DND-41 (cell line): ENCODE measurements at regions not wholly inside any gene's neighbourhood (a gene's known extent, or its start where the extent isn't known, plus 50 kb on each side); places are given as distances from the start of the nearest gene placed in this dataset.

Source experiments
- ATAC-seq: fragments of 200-7000 bp; cut with Tn5 transposase; 3 replicates; pipeline ENCODE4 v1.9.1; 2021; ENCODE audit warnings: low read depth; ENCODE audit not compliant: insufficient read depth
- DNase-seq: peaks from one replicate; pipeline ENCODE4 v3.0.0-alpha.2; 2020
- H2AFZ ChIP-seq: 2 replicates; pipeline ENCODE4 v1.6.0; 2012; ENCODE audit warnings: low read depth, low read length
- H3K27ac ChIP-seq: 2 replicates; pipeline ENCODE4 v1.5.1; 2012; ENCODE audit warnings: low read length, inconsistent platforms
- H3K27me3 ChIP-seq: fragments of 200-600 bp; sonication (generic); 2 replicates; pipeline ENCODE4 v1.6.0; 2012; ENCODE audit warnings: low read length, mild to moderate bottlenecking, inconsistent platforms; ENCODE audit not compliant: insufficient read depth, poor library complexity
- H3K36me3 ChIP-seq: 2 replicates; pipeline ENCODE4 v1.5.1; 2012; ENCODE audit warnings: low read length, inconsistent platforms; ENCODE audit not compliant: insufficient read depth
- H3K4me1 ChIP-seq: 2 replicates; pipeline ENCODE4 v1.5.1; 2012; ENCODE audit warnings: mild to moderate bottlenecking, low read length; ENCODE audit not compliant: insufficient read depth
- H3K4me2 ChIP-seq: 2 replicates; pipeline ENCODE4 v1.6.0; 2012; ENCODE audit warnings: mild to moderate bottlenecking, moderate library complexity, low read length, inconsistent platforms; ENCODE audit not compliant: insufficient read depth
- H3K4me3 ChIP-seq, 2 experiments: fragments of 200-600 bp in 1 of 2; shearing (Covaris generic) in 1 of 2; 2 replicates each; pipeline ENCODE4 v1.5.1; 2012 to 2016; ENCODE audit warnings: inconsistent platforms in 2 of 2, low read length in 2 of 2, mild to moderate bottlenecking in 2 of 2, low read depth in 1 of 2, moderate library complexity in 1 of 2
- H3K79me2 ChIP-seq: 2 replicates; pipeline ENCODE4 v1.6.0; 2012; ENCODE audit warnings: low read length, inconsistent platforms; ENCODE audit not compliant: insufficient read depth
- H3K9ac ChIP-seq: 2 replicates; pipeline ENCODE4 v1.6.0; 2012; ENCODE audit warnings: low read depth, mild to moderate bottlenecking, inconsistent platforms, low read length, moderate library complexity
- H3K9me3 ChIP-seq: 2 replicates; pipeline ENCODE4 v1.5.1; 2012; ENCODE audit warnings: low read length, moderate library complexity, mild to moderate bottlenecking, inconsistent platforms; ENCODE audit not compliant: insufficient read depth, severe bottlenecking
- H4K20me1 ChIP-seq: 2 replicates; pipeline ENCODE4 v1.6.0; 2012; ENCODE audit warnings: low read length; ENCODE audit not compliant: insufficient read depth
- EZH2 ChIP-seq: IDR thresholded peaks from 3 replicates; pipeline ENCODE4 v1.6.1; 2012; ENCODE audit warnings: borderline replicate concordance, low read depth, mild to moderate bottlenecking, moderate library complexity, low read length, inconsistent platforms; ENCODE audit not compliant: severe bottlenecking
- TF ChIP-seq, protein P1 (sequence below): IDR thresholded peaks from 2 replicates; pipeline ENCODE4 v1.5.1; 2012; ENCODE audit warnings: borderline replicate concordance, low read length, moderate library complexity, mild to moderate bottlenecking; ENCODE audit not compliant: poor library complexity, severe bottlenecking; ENCODE audit errors: extremely low read depth

DNA sequence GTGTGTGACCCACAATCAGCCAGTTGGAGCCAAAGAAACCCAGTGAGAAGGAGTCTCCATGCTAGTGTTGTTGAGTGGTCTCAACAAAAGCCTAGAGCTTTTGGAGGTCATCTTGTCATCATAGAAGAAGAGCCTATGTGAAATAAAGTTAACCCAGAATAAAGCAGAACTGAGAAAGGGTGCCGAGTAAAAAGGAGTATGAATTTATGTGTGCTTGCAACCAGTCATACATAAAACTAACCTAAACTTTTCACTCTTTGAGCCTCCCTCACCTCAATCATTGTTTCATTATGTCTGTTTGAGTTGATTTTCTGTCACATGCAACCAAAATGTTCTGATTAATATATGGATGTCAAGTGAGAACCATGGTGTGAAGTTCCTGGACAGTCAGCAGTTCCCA lies 599.3 kb upstream of the ZEB2 start:
- no peaks in the 10 kb centered on the region for H3K27me3 ChIP-seq
- H3K27ac ChIP-seq: no peak overlapping the region
- H2AFZ ChIP-seq: no peak overlapping the region
- no peaks in the 10 kb centered on the region for H3K4me1 ChIP-seq
- H3K4me2 ChIP-seq: no peak overlapping the region
- H4K20me1 ChIP-seq: no peaks in the 10 kb centered on the region
- TF ChIP-seq EZH2: no peak
- TF ChIP-seq, protein P1, sequence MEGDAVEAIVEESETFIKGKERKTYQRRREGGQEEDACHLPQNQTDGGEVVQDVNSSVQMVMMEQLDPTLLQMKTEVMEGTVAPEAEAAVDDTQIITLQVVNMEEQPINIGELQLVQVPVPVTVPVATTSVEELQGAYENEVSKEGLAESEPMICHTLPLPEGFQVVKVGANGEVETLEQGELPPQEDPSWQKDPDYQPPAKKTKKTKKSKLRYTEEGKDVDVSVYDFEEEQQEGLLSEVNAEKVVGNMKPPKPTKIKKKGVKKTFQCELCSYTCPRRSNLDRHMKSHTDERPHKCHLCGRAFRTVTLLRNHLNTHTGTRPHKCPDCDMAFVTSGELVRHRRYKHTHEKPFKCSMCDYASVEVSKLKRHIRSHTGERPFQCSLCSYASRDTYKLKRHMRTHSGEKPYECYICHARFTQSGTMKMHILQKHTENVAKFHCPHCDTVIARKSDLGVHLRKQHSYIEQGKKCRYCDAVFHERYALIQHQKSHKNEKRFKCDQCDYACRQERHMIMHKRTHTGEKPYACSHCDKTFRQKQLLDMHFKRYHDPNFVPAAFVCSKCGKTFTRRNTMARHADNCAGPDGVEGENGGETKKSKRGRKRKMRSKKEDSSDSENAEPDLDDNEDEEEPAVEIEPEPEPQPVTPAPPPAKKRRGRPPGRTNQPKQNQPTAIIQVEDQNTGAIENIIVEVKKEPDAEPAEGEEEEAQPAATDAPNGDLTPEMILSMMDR: no peak
- no peaks in the 10 kb centered on the region for H3K9me3 ChIP-seq
- no peak overlapping the region for H3K9ac ChIP-seq
- ATAC-seq: no peak
- H3K79me2 ChIP-seq: no peaks in the 10 kb centered on the region
- H3K36me3 ChIP-seq: no peaks in the 10 kb centered on the region
- H3K4me3 ChIP-seq: no peak overlapping the region
- no peak for DNase-seq

DNA sequence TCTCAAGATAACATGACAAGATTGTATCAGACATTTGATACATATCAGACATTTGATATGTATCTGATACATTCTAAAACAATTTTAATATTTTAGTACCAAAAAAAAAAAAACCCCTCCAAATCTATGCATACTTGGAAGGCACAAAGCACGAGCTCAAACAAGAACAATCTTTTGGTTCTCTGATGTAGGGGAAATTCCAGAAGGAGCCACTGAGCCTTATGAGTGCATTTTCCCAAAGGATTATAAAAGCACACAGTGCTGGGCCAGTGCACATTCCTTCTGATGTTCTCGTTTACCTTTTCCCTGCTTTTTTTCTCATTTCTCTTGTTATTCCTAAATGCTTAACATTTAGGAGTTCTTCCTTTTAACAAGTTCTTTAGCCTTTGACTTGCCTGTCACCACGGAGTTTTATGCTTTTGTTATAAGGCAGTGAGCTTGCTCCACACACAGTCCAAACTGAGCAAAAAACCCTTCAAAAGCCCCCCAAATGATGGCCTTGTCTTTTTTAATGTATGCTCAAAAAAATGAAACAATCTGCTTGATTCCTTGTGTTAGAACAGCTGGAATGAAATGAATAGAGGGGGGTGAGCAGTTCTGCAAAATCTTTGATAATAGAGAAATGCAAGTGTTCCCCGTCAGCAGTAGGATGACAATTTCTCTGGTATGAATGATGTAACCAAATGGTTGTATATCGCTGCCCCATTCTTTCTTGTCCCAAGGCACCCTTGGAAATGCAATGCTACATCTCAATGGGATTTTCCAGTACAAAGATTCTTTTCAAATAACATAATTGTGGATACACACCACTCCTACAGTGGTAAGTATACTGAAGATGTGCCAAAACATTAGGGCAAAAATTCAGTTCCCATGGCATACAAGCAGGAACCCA lies 597.2 kb upstream of the ZEB2 start:
- no peak overlapping the region for H3K4me2 ChIP-seq
- TF ChIP-seq, protein P1: no peak
- TF ChIP-seq EZH2: no peak
- H3K9me3 ChIP-seq: no peaks in the 10 kb centered on the region
- H3K27me3 ChIP-seq: no peaks in the 10 kb centered on the region
- no peak overlapping the region for H3K27ac ChIP-seq
- H3K4me1 ChIP-seq: no peaks in the 10 kb centered on the region
- no peak for DNase-seq
- H3K79me2 ChIP-seq: no peaks in the 10 kb centered on the region
- ATAC-seq: no peak
- no peak overlapping the region for H3K9ac ChIP-seq
- no peaks in the 10 kb centered on the region for H4K20me1 ChIP-seq
- no peak overlapping the region for H2AFZ ChIP-seq
- H3K4me3 ChIP-seq: no peak overlapping the region
- H3K36me3 ChIP-seq: no peaks in the 10 kb centered on the region

DNA sequence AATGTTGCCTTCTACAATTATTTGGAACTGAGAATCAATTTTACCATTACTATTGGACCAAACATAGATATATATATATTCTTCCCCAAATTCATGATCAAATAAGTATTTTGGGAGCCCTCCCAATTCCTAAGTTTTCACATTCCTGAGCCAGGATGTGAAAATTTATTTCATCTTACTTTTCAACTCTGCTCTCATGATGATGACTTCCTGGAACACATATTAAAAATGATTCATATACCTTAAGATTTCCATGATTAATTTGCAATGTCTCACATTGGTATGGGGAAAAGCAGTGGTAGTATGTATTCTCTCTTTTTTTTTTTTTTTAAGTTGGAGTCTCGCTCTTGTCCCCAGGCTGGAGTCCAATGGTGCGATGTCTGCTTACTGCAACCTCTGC lies 596.1 kb upstream of the ZEB2 start:
- DNase-seq: no peak
- H3K27ac ChIP-seq: no peak overlapping the region
- ATAC-seq: no peak

More for the DNA sequence above, 596.1 kb upstream of the ZEB2 start:
- no peak overlapping the region for H2AFZ ChIP-seq
- H3K4me2 ChIP-seq: no peak overlapping the region
- no peaks in the 10 kb centered on the region for H3K27me3 ChIP-seq
- no peaks in the 10 kb centered on the region for H3K36me3 ChIP-seq
- H3K79me2 ChIP-seq: no peaks in the 10 kb centered on the region
- H3K9me3 ChIP-seq: no peaks in the 10 kb centered on the region
- no peaks in the 10 kb centered on the region for H4K20me1 ChIP-seq
- no peak for TF ChIP-seq EZH2
- TF ChIP-seq, protein P1: no peak
- no peak overlapping the region for H3K9ac ChIP-seq
- H3K4me1 ChIP-seq: no peaks in the 10 kb centered on the region
- no peak overlapping the region for H3K4me3 ChIP-seq
